ENCODE measurements at regions not wholly inside any gene's neighbourhood (a gene's known extent, or its start where the extent isn't known, plus 50 kb on each side); places are given as distances from the start of the nearest gene placed in this dataset.

GRCh38 chr2:173791502-173791901, 173.7 kb downstream of the SP3 start:
- Histone ChIP-seq H3K9me3 (replicated peaks; ENCODE audit: insufficient read depth, low read length) (no peaks in the 10 kb centered on the region), H4K20me1 (ENCODE audit: insufficient read depth, low read length) (no peaks in the 10 kb centered on the region), H3K27me3 (replicated peaks; ENCODE audit: insufficient read depth, low read length) (no peaks in the 10 kb centered on the region), H3K36me3 (replicated peaks; ENCODE audit: insufficient read depth, low read length) (no peaks in the 10 kb centered on the region), H2AFZ (ENCODE audit: low read length) (no peak overlapping the region), H3K79me2 (ENCODE audit: low read length) (no peaks in the 10 kb centered on the region), H3K9me2 (replicated peaks; ENCODE audit: insufficient read depth, low read length) (no peaks in the 10 kb centered on the region), H3F3A (ENCODE audit: insufficient read depth, low read length) (no peaks in the 10 kb centered on the region), H3K4me2 (ENCODE audit: low read depth, low read length) (no peak overlapping the region), H3K27ac (ENCODE audit: low read length) (no peak overlapping the region), H3K4me3 (ENCODE audit: low read length) (no peak overlapping the region), H3K9ac (ENCODE audit: low read length) (no peak overlapping the region), H3K4me1 (ENCODE audit: low read length) (no peaks in the 10 kb centered on the region)
- TF ChIP-seq EZH2 (optimal IDR thresholded peaks at IDR 0.05; ENCODE audit: low read depth, low read length) (no peak), EZH2phosphoT487 (IDR thresholded peaks at IDR 0.05; ENCODE audit: low read length) (no peak), CTCF (IDR thresholded peaks at IDR 0.05; ENCODE audit: low read length) (no peak)
- DNase-seq, result no peak

GRCh38 chr2:173792166-173792565, 173.0 kb downstream of the SP3 start:
- no peaks in the 10 kb centered on the region for H3K79me2 ChIP-seq (ENCODE audit: low read length)
- H4K20me1 ChIP-seq (ENCODE audit: insufficient read depth, low read length), result no peaks in the 10 kb centered on the region
- H3K4me1 ChIP-seq (ENCODE audit: low read length), result no peaks in the 10 kb centered on the region
- H3K27me3 ChIP-seq (replicated peaks; ENCODE audit: insufficient read depth, low read length), result no peaks in the 10 kb centered on the region
- H3K4me2 ChIP-seq (ENCODE audit: low read depth, low read length), result no peak overlapping the region
- DNase-seq, result no peak
- no peak overlapping the region for H2AFZ ChIP-seq (ENCODE audit: low read length)
- TF ChIP-seq EZH2 (optimal IDR thresholded peaks at IDR 0.05; ENCODE audit: low read depth, low read length), result no peak
- no peak for TF ChIP-seq EZH2phosphoT487 (IDR thresholded peaks at IDR 0.05; ENCODE audit: low read length)
- TF ChIP-seq CTCF (IDR thresholded peaks at IDR 0.05; ENCODE audit: low read length), result no peak
- no peaks in the 10 kb centered on the region for H3F3A ChIP-seq (ENCODE audit: insufficient read depth, low read length)
- no peaks in the 10 kb centered on the region for H3K9me2 ChIP-seq (replicated peaks; ENCODE audit: insufficient read depth, low read length)
- H3K27ac ChIP-seq (ENCODE audit: low read length), result no peak overlapping the region
- no peaks in the 10 kb centered on the region for H3K9me3 ChIP-seq (replicated peaks; ENCODE audit: insufficient read depth, low read length)
- H3K4me3 ChIP-seq (ENCODE audit: low read length), result no peak overlapping the region
- H3K9ac ChIP-seq (ENCODE audit: low read length), result no peak overlapping the region
- no peaks in the 10 kb centered on the region for H3K36me3 ChIP-seq (replicated peaks; ENCODE audit: insufficient read depth, low read length)

- no peak overlapping the region for H3K4me2 ChIP-seq (ENCODE audit: low read depth, low read length)
- H3K27me3 ChIP-seq (replicated peaks; ENCODE audit: insufficient read depth, low read length), result no peaks in the 10 kb centered on the region
- H4K20me1 ChIP-seq (ENCODE audit: insufficient read depth, low read length), result no peaks in the 10 kb centered on the region
- H2AFZ ChIP-seq (ENCODE audit: low read length), result no peak overlapping the region
- no peak overlapping the region for H3K9ac ChIP-seq (ENCODE audit: low read length)
- H3K4me1 ChIP-seq (ENCODE audit: low read length), result no peaks in the 10 kb centered on the region
- no peaks in the 10 kb centered on the region for H3F3A ChIP-seq (ENCODE audit: insufficient read depth, low read length)
- H3K9me2 ChIP-seq (replicated peaks; ENCODE audit: insufficient read depth, low read length), result no peaks in the 10 kb centered on the region
- DNase-seq, result no peak
- no peaks in the 10 kb centered on the region for H3K79me2 ChIP-seq (ENCODE audit: low read length)
- H3K36me3 ChIP-seq (replicated peaks; ENCODE audit: insufficient read depth, low read length), result no peaks in the 10 kb centered on the region
- no peak overlapping the region for H3K4me3 ChIP-seq (ENCODE audit: low read length)
- TF ChIP-seq EZH2 (optimal IDR thresholded peaks at IDR 0.05; ENCODE audit: low read depth, low read length) (no peak), EZH2phosphoT487 (IDR thresholded peaks at IDR 0.05; ENCODE audit: low read length) (no peak), CTCF (IDR thresholded peaks at IDR 0.05; ENCODE audit: low read length) (no peak)
- H3K27ac ChIP-seq (ENCODE audit: low read length), result no peak overlapping the region
- no peaks in the 10 kb centered on the region for H3K9me3 ChIP-seq (replicated peaks; ENCODE audit: insufficient read depth, low read length)
Measured at GRCh38 chr2:173792741-173793140, 172.4 kb downstream of the SP3 start.
